ENCODE measurements at regions not wholly inside any gene's neighbourhood (a gene's known extent, or its start where the extent isn't known, plus 50 kb on each side); places are given as distances from the start of the nearest gene placed in this dataset.

DNA sequence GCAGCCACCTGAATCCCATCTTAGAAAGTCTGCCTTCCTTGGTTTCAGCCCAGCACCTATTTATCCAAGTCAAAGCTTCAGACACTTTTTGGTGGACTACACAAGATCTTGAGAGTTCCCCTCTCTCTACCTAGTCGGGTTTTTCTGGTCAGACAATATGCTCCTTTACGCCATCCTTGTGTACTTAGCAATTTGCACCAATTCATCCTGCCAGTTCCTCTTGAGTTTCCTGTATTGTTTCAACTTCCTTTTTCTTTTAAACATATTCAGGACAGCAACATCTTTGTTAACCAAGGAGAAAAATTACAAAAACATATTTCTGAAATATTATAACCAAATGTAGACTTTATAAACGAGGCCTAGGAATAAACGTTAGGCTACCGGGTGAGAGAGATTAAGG is 368.2 kb upstream of the CADM1 start:
- Histone ChIP-seq H4K20me1 (ENCODE audit: insufficient read depth) (no peaks in the 10 kb centered on the region), H3F3A (ENCODE audit: insufficient read depth) (no peaks in the 10 kb centered on the region), H3K9ac (no peak overlapping the region), H3K4me2 (ENCODE audit: unreplicated experiment) (no peak overlapping the region), H3K27ac (no peak overlapping the region), H3K4me3 (no peak overlapping the region), H3K79me2 (ENCODE audit: insufficient read depth) (no peaks in the 10 kb centered on the region), H3K9me2 (ENCODE audit: insufficient read depth) (no peaks in the 10 kb centered on the region), H3K27me3 (replicated peaks; ENCODE audit: insufficient read depth) (no peaks in the 10 kb centered on the region), H3K9me3 (ENCODE audit: low read depth) (peaks cover 5% of the 10 kb centered on the region), H3K36me3 (ENCODE audit: low read depth) (no peaks in the 10 kb centered on the region), H2AFZ (no peak overlapping the region), H3K4me1 (ENCODE audit: insufficient read depth) (no peaks in the 10 kb centered on the region)
- no peak for DNase-seq
- in situ Hi-C loops (cut with MboI): no loop called here
- TF ChIP-seq EZH2phosphoT487 (IDR thresholded peaks at IDR 0.05; ENCODE audit: insufficient read depth, low read depth): no peak
- TF ChIP-seq EZH2 (IDR thresholded peaks at IDR 0.05; ENCODE audit: insufficient read depth, poor library complexity, severe bottlenecking): no peak
- WGBS, 2 experiments (ENCODE audit: low coverage in 1 of 2, low lambda C conversion rate in 2 of 2, missing lambda C conversion rate in 2 of 2): 29 to 34% methylated on average over 5 of the region's 5 CpGs

DNA sequence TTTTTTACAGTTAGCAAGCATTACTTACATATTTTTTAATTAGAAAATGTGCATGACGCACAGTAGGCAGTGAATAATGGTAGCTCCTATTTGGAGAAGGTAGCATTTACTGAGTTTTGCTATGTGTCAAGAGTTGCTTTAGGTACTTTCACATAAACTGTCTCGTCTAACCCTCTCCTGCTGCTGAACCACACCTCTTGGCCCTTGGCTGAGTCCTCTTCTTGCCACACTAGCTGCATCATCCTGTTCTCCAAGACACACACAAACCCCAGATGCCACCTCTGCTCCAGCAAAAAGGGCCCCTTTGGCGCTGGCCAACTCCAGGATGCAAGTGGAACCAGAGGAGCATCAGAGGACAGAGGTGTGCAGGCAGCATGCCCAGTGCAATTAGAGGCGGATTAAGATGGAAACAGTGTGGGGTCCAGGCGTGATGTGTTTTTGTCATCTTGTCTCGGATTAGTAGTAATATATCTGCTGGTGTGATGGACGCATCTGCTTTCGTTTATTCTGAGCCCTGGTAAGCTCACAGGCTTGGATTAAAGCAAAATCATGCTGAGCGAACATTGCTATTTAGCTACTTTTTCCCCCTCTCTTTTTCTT is 367.0 kb upstream of the CADM1 start:
- DNase-seq: no peak
- no peaks in the 10 kb centered on the region for H3F3A ChIP-seq (ENCODE audit: insufficient read depth)
- no peaks in the 10 kb centered on the region for H3K36me3 ChIP-seq (ENCODE audit: low read depth)
- in situ Hi-C loops (cut with MboI): no loop called here
- H3K4me2 ChIP-seq (ENCODE audit: unreplicated experiment): no peak overlapping the region
- peaks cover 5% of the 10 kb centered on the region for H3K9me3 ChIP-seq (ENCODE audit: low read depth)
- TF ChIP-seq EZH2phosphoT487 (IDR thresholded peaks at IDR 0.05; ENCODE audit: insufficient read depth, low read depth) (no peak), EZH2 (IDR thresholded peaks at IDR 0.05; ENCODE audit: insufficient read depth, poor library complexity, severe bottlenecking) (no peak)
- no peak overlapping the region for H2AFZ ChIP-seq
- H4K20me1 ChIP-seq (ENCODE audit: insufficient read depth): no peaks in the 10 kb centered on the region
- H3K9me2 ChIP-seq (ENCODE audit: insufficient read depth): no peaks in the 10 kb centered on the region
- no peak overlapping the region for H3K9ac ChIP-seq
- no peaks in the 10 kb centered on the region for H3K27me3 ChIP-seq (replicated peaks; ENCODE audit: insufficient read depth)
- H3K27ac ChIP-seq: no peak overlapping the region
- H3K4me3 ChIP-seq: no peak overlapping the region
- 10 to 11% methylated on average over 9 of the region's 9 CpGs for WGBS, 2 experiments (ENCODE audit: low coverage in 1 of 2, low lambda C conversion rate in 2 of 2, missing lambda C conversion rate in 2 of 2)
- no peaks in the 10 kb centered on the region for H3K79me2 ChIP-seq (ENCODE audit: insufficient read depth)
- H3K4me1 ChIP-seq (ENCODE audit: insufficient read depth): no peaks in the 10 kb centered on the region

DNA sequence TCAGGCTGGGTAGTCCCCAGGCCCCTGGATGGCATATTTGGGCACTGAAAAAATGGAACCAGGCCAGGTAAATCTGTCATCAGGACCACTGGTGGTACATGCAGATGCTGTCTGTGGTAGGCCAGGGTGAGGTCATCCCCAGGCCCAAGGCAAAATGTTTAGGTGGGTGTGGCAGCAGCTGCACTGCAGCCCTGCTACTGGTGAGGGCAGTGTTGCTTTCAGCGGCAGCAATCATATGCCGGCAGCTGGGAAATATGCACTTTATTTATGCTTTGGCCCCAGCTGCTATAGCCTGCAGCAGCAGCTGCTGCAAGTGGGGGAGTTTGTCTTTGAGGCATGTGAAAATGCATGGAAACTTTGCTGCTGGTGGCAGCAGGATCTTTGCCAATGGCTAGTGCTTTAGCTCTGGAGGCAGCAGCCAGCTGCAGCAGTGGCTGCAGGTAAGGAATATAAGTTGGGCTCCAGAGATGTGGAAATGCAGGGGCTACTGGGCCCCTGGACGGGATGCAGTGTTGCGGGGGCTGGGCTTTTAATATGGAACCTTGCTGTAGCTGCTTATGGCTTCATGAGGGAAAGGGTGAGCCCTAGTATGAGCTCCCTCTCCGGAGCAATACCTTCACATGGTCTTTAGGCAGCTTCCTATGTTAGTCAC is 365.7 kb upstream of the CADM1 start:
- 13 to 15% methylated on average over 5 of the region's 5 CpGs for WGBS, 2 experiments (ENCODE audit: low coverage in 1 of 2, low lambda C conversion rate in 2 of 2, missing lambda C conversion rate in 2 of 2)
- no peaks in the 10 kb centered on the region for H3K27me3 ChIP-seq (replicated peaks; ENCODE audit: insufficient read depth)
- no peaks in the 10 kb centered on the region for H3F3A ChIP-seq (ENCODE audit: insufficient read depth)
- no peak overlapping the region for H3K9ac ChIP-seq
- no peak for TF ChIP-seq EZH2phosphoT487 (IDR thresholded peaks at IDR 0.05; ENCODE audit: insufficient read depth, low read depth)
- no peak for TF ChIP-seq EZH2 (IDR thresholded peaks at IDR 0.05; ENCODE audit: insufficient read depth, poor library complexity, severe bottlenecking)
- no peaks in the 10 kb centered on the region for H3K9me3 ChIP-seq (ENCODE audit: low read depth)
- H2AFZ ChIP-seq: no peak overlapping the region
- H4K20me1 ChIP-seq (ENCODE audit: insufficient read depth): no peaks in the 10 kb centered on the region
- H3K9me2 ChIP-seq (ENCODE audit: insufficient read depth): no peaks in the 10 kb centered on the region
- H3K4me3 ChIP-seq: no peak overlapping the region
- no peaks in the 10 kb centered on the region for H3K36me3 ChIP-seq (ENCODE audit: low read depth)
- in situ Hi-C loops (cut with MboI): no loop called here
- no peak overlapping the region for H3K27ac ChIP-seq
- no peaks in the 10 kb centered on the region for H3K4me1 ChIP-seq (ENCODE audit: insufficient read depth)
- DNase-seq: no peak
- no peaks in the 10 kb centered on the region for H3K79me2 ChIP-seq (ENCODE audit: insufficient read depth)
- no peak overlapping the region for H3K4me2 ChIP-seq (ENCODE audit: unreplicated experiment)

DNA sequence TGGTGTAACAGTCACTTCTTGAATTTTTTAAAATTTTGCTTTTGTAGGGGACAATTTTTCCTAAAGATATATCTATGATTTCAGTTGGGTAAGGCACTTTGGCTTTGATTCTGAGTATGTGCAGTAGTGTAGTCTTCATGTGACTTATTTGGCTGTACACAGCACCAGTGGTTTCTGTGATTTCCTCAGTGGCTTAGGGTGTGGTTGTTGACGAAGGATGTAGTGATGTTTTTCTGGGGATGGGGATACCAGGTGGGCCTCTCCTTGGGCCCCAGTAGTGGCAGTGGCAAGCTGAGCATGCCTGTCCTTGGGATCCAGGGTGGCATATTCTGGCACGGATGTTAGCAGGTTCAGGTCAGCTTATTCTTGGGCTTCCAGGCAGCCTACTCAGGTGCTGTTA is 364.9 kb upstream of the CADM1 start:
- 40 to 43% methylated on average over 2 of the region's 2 CpGs for WGBS, 2 experiments (ENCODE audit: low coverage in 1 of 2, low lambda C conversion rate in 2 of 2, missing lambda C conversion rate in 2 of 2)
- in situ Hi-C loops (cut with MboI): no loop called here
- no peak for DNase-seq

More for the DNA sequence above, 364.9 kb upstream of the CADM1 start:
- H3K36me3 ChIP-seq (ENCODE audit: low read depth): no peaks in the 10 kb centered on the region
- no peaks in the 10 kb centered on the region for H3K9me3 ChIP-seq (ENCODE audit: low read depth)
- H3K79me2 ChIP-seq (ENCODE audit: insufficient read depth): no peaks in the 10 kb centered on the region
- H2AFZ ChIP-seq: no peak overlapping the region
- H3K4me1 ChIP-seq (ENCODE audit: insufficient read depth): no peaks in the 10 kb centered on the region
- H3K4me3 ChIP-seq: no peak overlapping the region
- no peaks in the 10 kb centered on the region for H3K9me2 ChIP-seq (ENCODE audit: insufficient read depth)
- H4K20me1 ChIP-seq (ENCODE audit: insufficient read depth): no peaks in the 10 kb centered on the region
- H3K27me3 ChIP-seq (replicated peaks; ENCODE audit: insufficient read depth): no peaks in the 10 kb centered on the region
- H3F3A ChIP-seq (ENCODE audit: insufficient read depth): no peaks in the 10 kb centered on the region
- H3K9ac ChIP-seq: no peak overlapping the region
- no peak overlapping the region for H3K4me2 ChIP-seq (ENCODE audit: unreplicated experiment)
- TF ChIP-seq EZH2phosphoT487 (IDR thresholded peaks at IDR 0.05; ENCODE audit: insufficient read depth, low read depth): no peak
- no peak for TF ChIP-seq EZH2 (IDR thresholded peaks at IDR 0.05; ENCODE audit: insufficient read depth, poor library complexity, severe bottlenecking)
- no peak overlapping the region for H3K27ac ChIP-seq

Measured in GM23248 (cell line).